ENCODE measurements at regions not wholly inside any gene's neighbourhood (a gene's known extent, or its start where the extent isn't known, plus 50 kb on each side); places are given as distances from the start of the nearest gene placed in this dataset.

DNA sequence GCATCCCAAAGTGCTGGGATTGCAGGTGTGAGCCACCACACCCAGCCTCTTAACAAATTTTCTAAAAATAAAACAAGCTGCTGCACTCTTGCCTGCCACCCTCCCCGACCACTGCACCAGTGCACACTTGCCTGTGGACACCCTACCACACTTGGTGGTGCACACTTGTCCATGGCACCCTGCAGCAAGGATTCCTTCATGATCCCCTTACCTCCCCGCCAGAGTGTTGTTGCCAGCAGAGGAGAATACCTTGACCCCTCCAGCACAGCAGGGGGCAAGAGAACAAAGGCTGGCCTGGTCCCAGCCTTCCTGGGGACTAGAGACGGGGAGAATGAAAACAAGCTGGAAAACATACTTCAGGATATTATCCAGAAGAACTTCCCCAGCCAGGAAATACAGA lies 65.9 kb upstream of the KCND2 start:
- Histone ChIP-seq H3K27me3 (replicated peaks; ENCODE audit: insufficient read depth, low read depth, low read length, poor library complexity) (no peaks in the 10 kb centered on the region), H3K27ac (ENCODE audit: low read depth, low read length, poor library complexity, severe bottlenecking) (no peak overlapping the region), H3K4me3 (ENCODE audit: low read depth, low read length, poor library complexity, severe bottlenecking) (no peak overlapping the region), H3K36me3 (ENCODE audit: insufficient read depth, low read length, poor library complexity, severe bottlenecking) (no peaks in the 10 kb centered on the region), H3K9me3 (ENCODE audit: low read depth, low read length, poor library complexity, severe bottlenecking) (no peaks in the 10 kb centered on the region), H3K4me1 (ENCODE audit: insufficient read depth, low read length, poor library complexity, severe bottlenecking) (no peaks in the 10 kb centered on the region)
- intact Hi-C loops (cut with micrococcal nuclease; ENCODE audit: unreplicated experiment), result no loop called here
- DNase-seq (ENCODE audit: low spot score), result no peak
- CTCF ChIA-PET, result no interaction called here
- BruUV-seq (replicated peaks), result no TSS peak
- TF ChIP-seq, protein P1, sequence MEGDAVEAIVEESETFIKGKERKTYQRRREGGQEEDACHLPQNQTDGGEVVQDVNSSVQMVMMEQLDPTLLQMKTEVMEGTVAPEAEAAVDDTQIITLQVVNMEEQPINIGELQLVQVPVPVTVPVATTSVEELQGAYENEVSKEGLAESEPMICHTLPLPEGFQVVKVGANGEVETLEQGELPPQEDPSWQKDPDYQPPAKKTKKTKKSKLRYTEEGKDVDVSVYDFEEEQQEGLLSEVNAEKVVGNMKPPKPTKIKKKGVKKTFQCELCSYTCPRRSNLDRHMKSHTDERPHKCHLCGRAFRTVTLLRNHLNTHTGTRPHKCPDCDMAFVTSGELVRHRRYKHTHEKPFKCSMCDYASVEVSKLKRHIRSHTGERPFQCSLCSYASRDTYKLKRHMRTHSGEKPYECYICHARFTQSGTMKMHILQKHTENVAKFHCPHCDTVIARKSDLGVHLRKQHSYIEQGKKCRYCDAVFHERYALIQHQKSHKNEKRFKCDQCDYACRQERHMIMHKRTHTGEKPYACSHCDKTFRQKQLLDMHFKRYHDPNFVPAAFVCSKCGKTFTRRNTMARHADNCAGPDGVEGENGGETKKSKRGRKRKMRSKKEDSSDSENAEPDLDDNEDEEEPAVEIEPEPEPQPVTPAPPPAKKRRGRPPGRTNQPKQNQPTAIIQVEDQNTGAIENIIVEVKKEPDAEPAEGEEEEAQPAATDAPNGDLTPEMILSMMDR (conservative IDR thresholded peaks at IDR 0.05; ENCODE audit: low read depth, low read length), result no peak
- no peak for TF ChIP-seq EZH2 (IDR thresholded peaks at IDR 0.05; ENCODE audit: borderline replicate concordance, low read depth, low read length, poor library complexity, severe bottlenecking)
- POLR2A ChIA-PET (ENCODE audit: low non-redundant PET), result no interaction called here

DNA sequence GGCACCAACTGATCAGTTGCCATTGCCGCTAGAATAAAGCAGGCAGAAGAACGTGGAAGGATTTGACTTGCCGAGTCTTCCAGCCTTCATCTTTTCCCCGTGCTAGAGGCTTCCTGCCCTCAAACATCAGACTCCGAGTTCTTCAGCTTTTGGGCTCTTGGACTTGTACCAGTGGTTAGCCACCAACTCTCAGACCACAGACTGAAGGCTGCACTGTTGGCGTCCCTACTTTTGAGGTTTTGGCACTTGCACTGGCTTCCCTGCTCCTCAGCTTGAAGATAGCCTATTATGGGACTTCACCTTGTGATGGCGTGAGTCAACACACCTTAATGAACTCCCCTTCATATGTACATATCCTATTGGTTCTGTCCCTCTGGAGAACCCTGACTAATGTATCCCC lies 57.3 kb upstream of the KCND2 start:
- CTCF ChIA-PET, result no interaction called here
- DNase-seq (ENCODE audit: low spot score), result no peak
- intact Hi-C loops (cut with micrococcal nuclease; ENCODE audit: unreplicated experiment), result no loop called here
- POLR2A ChIA-PET (ENCODE audit: low non-redundant PET), result no interaction called here
- Histone ChIP-seq H3K27me3 (replicated peaks; ENCODE audit: insufficient read depth, low read depth, low read length, poor library complexity) (no peaks in the 10 kb centered on the region), H3K4me1 (ENCODE audit: insufficient read depth, low read length, poor library complexity, severe bottlenecking) (no peaks in the 10 kb centered on the region), H3K4me3 (ENCODE audit: low read depth, low read length, poor library complexity, severe bottlenecking) (no peak overlapping the region), H3K36me3 (ENCODE audit: insufficient read depth, low read length, poor library complexity, severe bottlenecking) (no peaks in the 10 kb centered on the region), H3K9me3 (ENCODE audit: low read depth, low read length, poor library complexity, severe bottlenecking) (no peaks in the 10 kb centered on the region), H3K27ac (ENCODE audit: low read depth, low read length, poor library complexity, severe bottlenecking) (no peak overlapping the region)
- BruUV-seq (replicated peaks), result no TSS peak
- TF ChIP-seq, protein P1 (conservative IDR thresholded peaks at IDR 0.05; ENCODE audit: low read depth, low read length), result no peak
- no peak for TF ChIP-seq EZH2 (IDR thresholded peaks at IDR 0.05; ENCODE audit: borderline replicate concordance, low read depth, low read length, poor library complexity, severe bottlenecking)

DNA sequence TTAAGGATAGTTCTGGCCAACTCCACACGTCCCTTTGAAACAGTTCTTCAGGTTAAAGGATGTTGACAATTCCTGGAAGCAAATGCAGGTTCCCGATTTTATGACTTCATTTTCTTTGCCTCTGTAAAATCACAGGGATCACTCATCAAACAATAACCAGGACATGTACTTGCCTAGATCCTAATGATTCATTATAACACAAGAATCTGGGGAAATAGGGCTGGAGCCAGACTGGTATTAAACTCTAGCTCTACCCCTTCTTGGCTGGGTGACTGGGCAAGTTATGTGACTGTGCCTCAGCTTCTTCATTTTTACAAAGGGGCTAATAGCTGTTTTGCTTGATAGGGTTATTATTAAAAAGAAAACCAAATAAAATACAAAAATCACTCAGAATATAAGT lies 56.0 kb upstream of the KCND2 start:
- ChIA-PET CTCF (no interaction called here), POLR2A (ENCODE audit: low non-redundant PET) (no interaction called here)
- no TSS peak for BruUV-seq (replicated peaks)
- Histone ChIP-seq H3K4me1 (ENCODE audit: insufficient read depth, low read length, poor library complexity, severe bottlenecking) (no peaks in the 10 kb centered on the region), H3K27me3 (replicated peaks; ENCODE audit: insufficient read depth, low read depth, low read length, poor library complexity) (no peaks in the 10 kb centered on the region), H3K27ac (ENCODE audit: low read depth, low read length, poor library complexity, severe bottlenecking) (no peak overlapping the region), H3K9me3 (ENCODE audit: low read depth, low read length, poor library complexity, severe bottlenecking) (no peaks in the 10 kb centered on the region), H3K4me3 (ENCODE audit: low read depth, low read length, poor library complexity, severe bottlenecking) (no peak overlapping the region), H3K36me3 (ENCODE audit: insufficient read depth, low read length, poor library complexity, severe bottlenecking) (no peaks in the 10 kb centered on the region)
- intact Hi-C loops (cut with micrococcal nuclease; ENCODE audit: unreplicated experiment), result no loop called here
- no peak for TF ChIP-seq EZH2 (IDR thresholded peaks at IDR 0.05; ENCODE audit: borderline replicate concordance, low read depth, low read length, poor library complexity, severe bottlenecking)
- TF ChIP-seq, protein P1 (conservative IDR thresholded peaks at IDR 0.05; ENCODE audit: low read depth, low read length), result no peak
- DNase-seq (ENCODE audit: low spot score), result no peak

All from A673 (cell line).